Breast epithelium (tissue), 4 donors: ENCODE measurements at regions not wholly inside any gene's neighbourhood (a gene's known extent, or its start where the extent isn't known, plus 50 kb on each side); places are given as distances from the start of the nearest gene placed in this dataset.

Experiments
- DNase-seq, 2 donors: peaks; one replicate each; pipeline ENCODE4 v3.0.0-alpha.2; 2019; ENCODE audit warnings: low spot score in 2 of 2
- H3K27ac ChIP-seq, 2 donors: fragments of 200-600 bp; sonication (generic) in 1 of 2; one replicate each; pipeline ENCODE4 v1.5.1; 2016 to 2019; ENCODE audit warnings: mild to moderate bottlenecking in 1 of 2
- H3K27me3 ChIP-seq, 2 donors: fragments of 200-600 bp; sonication (generic) in 1 of 2; one replicate each; pipeline versions ENCODE4 v1.5.1 to v1.6.0; 2017 to 2019; ENCODE audit warnings: control low read depth in 1 of 2, mild to moderate bottlenecking in 1 of 2
- H3K36me3 ChIP-seq: fragments of 200-600 bp; one replicate; pipeline ENCODE4 v1.5.1; 2019
- H3K4me1 ChIP-seq, 2 donors: fragments of 200-600 bp; sonication (generic); one replicate each; pipeline ENCODE4 v1.5.1; 2016 to 2019; ENCODE audit warnings: control low read depth in 1 of 2
- H3K4me3 ChIP-seq, 3 donors: fragments of 200-600 bp; sonication (generic); 1 replicate in 2 of 3; 2 replicates in 1 of 3; pipeline ENCODE4 v1.5.1; 2016 to 2019; ENCODE audit warnings: mild to moderate bottlenecking in 3 of 3, moderate library complexity in 2 of 3
- H3K9me3 ChIP-seq, 2 donors: fragments of 200-600 bp; sonication (generic) in 1 of 2; one replicate each; pipeline ENCODE4 v1.5.1; 2016 to 2019; ENCODE audit warnings: control low read depth in 1 of 2
- CTCF ChIP-seq, 3 donors: fragments of 450-650 bp; IDR thresholded peaks; one replicate each; pipeline ENCODE4 v1.5.1; 2016 to 2017; ENCODE audit warnings: antibody characterized with exemption in 3 of 3, mild to moderate bottlenecking in 3 of 3, moderate library complexity in 3 of 3
- POLR2A ChIP-seq: fragments of 450-650 bp; IDR thresholded peaks from one replicate; pipeline ENCODE4 v1.6.1; 2016; ENCODE audit warnings: antibody characterized with exemption, mild to moderate bottlenecking, moderate library complexity
- POLR2AphosphoS5 ChIP-seq, 3 donors: sonication (generic); formaldehyde crosslinking; IDR thresholded peaks; one replicate each; pipeline ENCODE4 v1.6.1; 2017; ENCODE audit warnings: antibody characterized with exemption in 3 of 3
- intact Hi-C: fragments of 100-400 bp; cut with DNase I; formaldehyde crosslinking; loops from one replicate; pipeline ENCODE4 v1.15.1; 2023; ENCODE audit warnings: low total_unique reads

- DNase-seq = no peak
- Histone ChIP-seq H3K9me3 (no peaks in the 10 kb centered on the region), H3K27me3 (no peaks in the 10 kb centered on the region), H3K27ac (no peak overlapping the region), H3K36me3 (peaks cover 3% of the 10 kb centered on the region), H3K4me1 (no peaks in the 10 kb centered on the region), H3K4me3 (no peak overlapping the region)
- intact Hi-C loops = no loop called here
- TF ChIP-seq POLR2A = no peak
- no peak for TF ChIP-seq CTCF (IDR thresholded peaks at IDR 0.05)
- TF ChIP-seq POLR2AphosphoS5 (IDR thresholded peaks at IDR 0.05) = no peak
Observed at GRCh38 chr4:111744847-111745246, 400.4 kb upstream of the FAM241A start.

GRCh38 chr4:111748157-111748556 lies 397.1 kb upstream of the FAM241A start:
- intact Hi-C loops = no loop called here
- no peaks in the 10 kb centered on the region for H3K4me1 ChIP-seq
- H3K27ac ChIP-seq = no peak overlapping the region
- H3K36me3 ChIP-seq = peaks cover 3% of the 10 kb centered on the region
- H3K4me3 ChIP-seq = no peak overlapping the region
- TF ChIP-seq CTCF (IDR thresholded peaks at IDR 0.05) (no peak), POLR2AphosphoS5 (IDR thresholded peaks at IDR 0.05) (no peak), POLR2A (no peak)
- H3K9me3 ChIP-seq = no peaks in the 10 kb centered on the region
- no peak for DNase-seq
- no peaks in the 10 kb centered on the region for H3K27me3 ChIP-seq

- no peaks in the 10 kb centered on the region for H3K9me3 ChIP-seq
- intact Hi-C loops = no loop called here
Observed at GRCh38 chr4:111754003-111754402, 391.3 kb upstream of the FAM241A start.

GRCh38 chr4:111755571-111755970 lies 389.7 kb upstream of the FAM241A start:
- H3K27me3 ChIP-seq = no peaks in the 10 kb centered on the region
- no peaks in the 10 kb centered on the region for H3K4me1 ChIP-seq
- no peaks in the 10 kb centered on the region for H3K36me3 ChIP-seq
- DNase-seq = no peak
- intact Hi-C loops = no loop called here
- no peak overlapping the region for H3K4me3 ChIP-seq
- TF ChIP-seq CTCF (IDR thresholded peaks at IDR 0.05) = no peak
- no peak for TF ChIP-seq POLR2AphosphoS5 (IDR thresholded peaks at IDR 0.05)
- TF ChIP-seq POLR2A = no peak
- H3K9me3 ChIP-seq = no peaks in the 10 kb centered on the region
- H3K27ac ChIP-seq = no peak overlapping the region

More at GRCh38 chr4:111754003-111754402, 391.3 kb upstream of the FAM241A start:
- no peaks in the 10 kb centered on the region for H3K27me3 ChIP-seq
- DNase-seq = no peak
- no peaks in the 10 kb centered on the region for H3K36me3 ChIP-seq
- no peak overlapping the region for H3K27ac ChIP-seq
- H3K4me3 ChIP-seq = no peak overlapping the region
- H3K4me1 ChIP-seq = no peaks in the 10 kb centered on the region
- TF ChIP-seq POLR2AphosphoS5 (IDR thresholded peaks at IDR 0.05) = no peak

GRCh38 chr4:111761531-111761930 lies 383.7 kb upstream of the FAM241A start:
- Histone ChIP-seq H3K4me1 (no peaks in the 10 kb centered on the region), H3K27ac (no peak overlapping the region), H3K4me3 (no peak overlapping the region), H3K9me3 (peaks cover 0 to 8% of the 10 kb centered on the region in 2 donors), H3K36me3 (no peaks in the 10 kb centered on the region), H3K27me3 (no peaks in the 10 kb centered on the region)
- DNase-seq = no peak
- intact Hi-C loops = no loop called here
- TF ChIP-seq POLR2A (no peak), CTCF (IDR thresholded peaks at IDR 0.05) (no peak), POLR2AphosphoS5 (IDR thresholded peaks at IDR 0.05) (no peak)

GRCh38 chr4:111770514-111770913 lies 374.7 kb upstream of the FAM241A start:
- Histone ChIP-seq H3K4me3 (no peak overlapping the region), H3K4me1 (no peaks in the 10 kb centered on the region), H3K27ac (no peak overlapping the region), H3K36me3 (no peaks in the 10 kb centered on the region), H3K9me3 (no peaks in the 10 kb centered on the region), H3K27me3 (no peaks in the 10 kb centered on the region)
- no peak for DNase-seq
- intact Hi-C loops = no loop called here
- no peak for TF ChIP-seq POLR2AphosphoS5 (IDR thresholded peaks at IDR 0.05)
- TF ChIP-seq CTCF (IDR thresholded peaks at IDR 0.05) = no peak
- TF ChIP-seq POLR2A = no peak
